Muscle of leg (tissue), 3 donors: ENCODE measurements at regions not wholly inside any gene's neighbourhood (a gene's known extent, or its start where the extent isn't known, plus 50 kb on each side); places are given as distances from the start of the nearest gene placed in this dataset.

Source experiments
- DNase-seq: peaks from one replicate; pipeline ENCODE4 v3.0.0; 2013
- H3K27ac ChIP-seq: one replicate; pipeline ENCODE4 v1.5.1; 2013; ENCODE audit warnings: mild to moderate bottlenecking, low read length, control low read depth
- H3K27me3 ChIP-seq: one replicate; pipeline ENCODE4 v1.6.1; 2013; ENCODE audit warnings: low read length; ENCODE audit not compliant: control insufficient read depth, insufficient read depth
- H3K36me3 ChIP-seq: one replicate; pipeline ENCODE4 v1.6.1; 2013; ENCODE audit warnings: low read length; ENCODE audit not compliant: control insufficient read depth, insufficient read depth
- H3K4me1 ChIP-seq: one replicate; pipeline ENCODE4 v1.6.1; 2013; ENCODE audit warnings: low read length; ENCODE audit not compliant: control insufficient read depth, insufficient read depth
- H3K4me3 ChIP-seq: one replicate; pipeline ENCODE4 v1.5.1; 2013; ENCODE audit warnings: low read length, control low read depth
- H3K9me3 ChIP-seq: replicated peaks from 2 replicates; pipeline ENCODE4 v1.6.1; 2013; ENCODE audit warnings: low read depth, low read length; ENCODE audit not compliant: control insufficient read depth
- WGBS: methylation state at CpG from one replicate; pipeline ENCODE4 v1.1.5; 2013; ENCODE audit warnings: missing lambda C conversion rate; ENCODE audit not compliant: insufficient coverage; 5-methylcytosine and 5-hydroxymethylcytosine counted together

DNA sequence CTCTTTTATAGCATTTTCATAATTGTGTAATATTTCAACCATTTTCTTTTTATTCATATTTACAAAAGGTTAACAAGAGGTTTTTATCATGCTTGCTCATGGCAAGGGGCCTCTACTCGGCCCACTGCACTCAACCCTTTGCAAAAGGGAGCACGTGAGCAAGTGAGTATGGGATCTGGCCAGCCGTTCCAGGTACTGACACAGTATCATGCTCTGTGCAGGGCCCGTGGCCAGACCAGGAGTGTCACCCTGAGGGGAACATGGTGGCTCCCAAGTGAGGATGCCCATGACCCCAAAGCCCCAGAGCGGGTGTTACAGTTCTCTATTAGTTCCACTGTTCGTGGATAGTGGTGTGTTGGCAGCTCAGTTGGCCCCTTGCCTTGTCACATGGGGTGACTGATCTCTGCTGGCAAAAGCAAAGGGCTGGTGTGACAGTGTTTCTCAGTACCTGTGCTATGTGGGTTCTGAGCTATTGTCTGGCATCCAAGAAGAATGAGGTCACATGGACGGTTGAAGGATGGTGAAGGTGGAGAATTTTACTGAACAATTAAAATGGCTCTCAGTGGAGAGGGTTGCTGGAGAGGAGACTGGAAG, 777.2 kb upstream of the ADAMTS5 start:
- DNase-seq: no peak
- H3K4me3 ChIP-seq: no peak overlapping the region
- WGBS: 83% methylated on average over 6 of the region's 7 CpGs

DNA sequence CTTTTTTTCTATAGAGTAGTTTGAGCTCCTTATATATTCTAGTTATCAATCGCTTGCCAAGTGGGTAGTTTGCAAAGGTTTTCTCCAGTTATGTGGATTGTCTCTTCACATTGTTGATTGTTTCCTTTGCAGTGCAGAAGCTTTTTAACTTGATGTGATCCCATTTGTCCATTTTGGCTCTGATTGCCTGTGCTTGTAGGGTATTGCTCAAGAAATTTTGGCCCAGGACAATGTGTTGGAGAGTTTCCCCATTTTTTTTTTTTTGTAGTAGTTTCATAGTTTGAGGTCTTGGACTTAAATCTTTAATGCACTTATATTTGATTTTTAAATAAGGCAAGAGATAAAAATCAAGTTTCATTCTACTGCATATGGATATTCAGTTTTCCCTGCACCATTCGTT, 774.8 kb upstream of the ADAMTS5 start:
- Histone ChIP-seq H3K9me3 (no peaks in the 10 kb centered on the region), H3K27me3 (no peaks in the 10 kb centered on the region), H3K4me3 (no peak overlapping the region), H3K27ac (no peak overlapping the region), H3K36me3 (no peaks in the 10 kb centered on the region), H3K4me1 (no peaks in the 10 kb centered on the region)
- no CpG with 5 or more reads among the region's 2 CpGs for WGBS
- DNase-seq: peak; percentile 87

More for the DNA sequence above, 777.2 kb upstream of the ADAMTS5 start:
- no peaks in the 10 kb centered on the region for H3K27me3 ChIP-seq
- no peaks in the 10 kb centered on the region for H3K4me1 ChIP-seq
- no peaks in the 10 kb centered on the region for H3K9me3 ChIP-seq
- no peaks in the 10 kb centered on the region for H3K36me3 ChIP-seq
- H3K27ac ChIP-seq: no peak overlapping the region

DNA sequence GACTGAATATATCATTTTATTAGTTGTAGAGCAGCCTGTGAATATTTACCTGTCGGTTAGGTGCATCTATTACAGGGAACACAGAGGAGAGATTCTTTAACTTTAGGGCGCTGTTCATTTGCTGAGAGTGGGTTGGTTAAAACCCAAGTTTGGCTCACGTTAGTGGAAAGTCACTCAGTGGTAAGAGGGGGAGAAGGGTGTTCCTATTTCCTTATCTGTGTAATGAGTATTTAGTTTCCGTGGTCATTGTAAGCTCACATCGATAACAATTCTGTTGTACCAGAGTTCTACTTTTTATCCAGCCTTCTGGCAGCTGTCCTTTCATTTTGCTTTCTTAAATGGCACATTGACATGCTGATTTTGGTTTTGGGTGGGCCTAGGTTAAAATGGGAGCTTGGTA, 773.2 kb upstream of the ADAMTS5 start:
- no peak for DNase-seq
- H3K4me3 ChIP-seq: no peak overlapping the region

DNA sequence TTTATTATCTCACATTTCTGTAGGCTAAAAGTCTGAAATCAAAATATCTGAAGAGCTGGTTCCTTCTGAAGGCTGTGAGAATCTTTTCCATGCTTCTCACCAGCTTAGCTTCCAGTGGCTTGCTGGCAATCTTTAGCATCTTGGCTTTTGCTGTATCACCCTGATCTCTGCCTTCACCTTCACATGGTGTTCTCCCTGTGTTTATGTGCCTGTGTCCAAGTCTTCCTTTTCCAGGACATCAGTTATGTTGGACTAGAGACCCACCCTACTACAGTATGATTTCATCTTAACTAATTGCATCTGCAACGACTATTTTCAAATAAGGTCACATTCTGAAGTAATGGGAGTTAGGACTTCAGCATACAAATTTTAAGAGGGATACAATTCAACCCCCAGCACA, 772.3 kb upstream of the ADAMTS5 start:
- DNase-seq: no peak
- H3K36me3 ChIP-seq: no peaks in the 10 kb centered on the region
- H3K4me1 ChIP-seq: no peaks in the 10 kb centered on the region
- no peak overlapping the region for H3K4me3 ChIP-seq
- WGBS: no CpG with 5 or more reads among the region's 1 CpG
- no peak overlapping the region for H3K27ac ChIP-seq
- no peaks in the 10 kb centered on the region for H3K9me3 ChIP-seq
- H3K27me3 ChIP-seq: no peaks in the 10 kb centered on the region

More for the DNA sequence above, 773.2 kb upstream of the ADAMTS5 start:
- Histone ChIP-seq H3K9me3 (no peaks in the 10 kb centered on the region), H3K27me3 (no peaks in the 10 kb centered on the region), H3K27ac (no peak overlapping the region), H3K36me3 (no peaks in the 10 kb centered on the region), H3K4me1 (no peaks in the 10 kb centered on the region)
- 100% methylated on average over 2 of the region's 5 CpGs for WGBS

DNA sequence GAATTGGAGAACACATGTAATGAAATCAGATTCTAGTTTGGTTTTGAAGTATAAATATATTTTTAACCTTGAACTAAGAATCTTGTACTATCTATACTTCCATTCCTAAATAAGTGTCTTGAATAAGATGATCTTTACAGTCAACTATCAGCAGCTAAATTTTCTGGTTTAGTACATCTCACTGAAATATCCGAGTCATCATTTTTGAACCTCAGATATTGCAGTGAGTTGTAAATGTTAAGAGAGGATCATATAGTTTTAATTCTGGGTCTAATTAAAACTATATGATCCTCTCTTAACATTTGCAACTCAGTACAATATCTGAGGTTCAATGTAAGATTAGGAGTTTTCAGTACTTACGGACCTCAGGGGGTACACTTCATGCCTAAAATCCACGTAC, 768.8 kb upstream of the ADAMTS5 start:
- Histone ChIP-seq H3K36me3 (no peaks in the 10 kb centered on the region), H3K9me3 (no peaks in the 10 kb centered on the region), H3K27me3 (no peaks in the 10 kb centered on the region), H3K4me1 (no peaks in the 10 kb centered on the region), H3K4me3 (no peak overlapping the region), H3K27ac (no peak overlapping the region)
- WGBS: 82% methylated on average over 1 of the region's 3 CpGs
- no peak for DNase-seq

DNA sequence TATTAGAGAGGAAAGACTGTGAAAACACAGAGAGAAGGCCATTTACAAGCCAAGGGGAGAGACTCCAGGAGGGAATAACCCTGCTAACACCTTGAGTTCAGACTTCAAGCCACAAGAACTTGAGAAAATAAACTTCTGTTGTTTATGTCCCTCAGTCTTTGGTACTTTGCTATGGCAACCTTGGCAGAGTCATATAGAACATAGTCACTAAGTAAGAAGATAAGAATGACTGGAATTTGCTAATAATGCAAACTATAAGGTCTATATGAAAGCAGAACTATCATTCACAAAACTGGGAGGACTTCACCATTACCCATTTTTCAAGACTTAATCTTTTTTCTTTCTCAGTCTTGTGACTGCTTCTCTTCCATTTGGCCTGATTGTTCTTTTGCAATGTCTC, 767.3 kb upstream of the ADAMTS5 start:
- Histone ChIP-seq H3K4me1 (no peaks in the 10 kb centered on the region), H3K9me3 (no peaks in the 10 kb centered on the region), H3K4me3 (no peak overlapping the region), H3K27ac (no peak overlapping the region), H3K27me3 (no peaks in the 10 kb centered on the region), H3K36me3 (no peaks in the 10 kb centered on the region)
- DNase-seq: peak; percentile 10

DNA sequence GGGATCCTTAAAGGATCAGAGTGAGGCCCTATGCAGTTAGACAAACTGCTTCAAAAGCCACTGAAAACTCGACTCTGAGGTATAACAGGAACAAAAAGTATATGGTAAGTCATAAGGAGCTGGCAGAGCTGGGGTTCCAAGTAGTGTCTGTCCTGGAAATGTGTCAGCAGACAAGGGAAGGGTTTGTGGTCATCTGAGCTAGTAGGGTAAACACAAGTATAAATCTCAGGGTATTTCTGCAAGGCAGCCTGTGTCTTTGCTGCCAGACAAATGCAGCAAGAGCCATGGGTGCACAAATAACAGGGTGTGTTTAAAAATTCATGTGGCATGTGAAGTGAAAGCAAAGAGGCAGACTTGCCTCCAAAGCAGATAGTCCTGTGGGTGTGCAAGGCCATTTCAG, 759.0 kb upstream of the ADAMTS5 start:
- 86% methylated on average over 1 of the region's 1 CpG for WGBS
- no peaks in the 10 kb centered on the region for H3K4me1 ChIP-seq
- H3K27me3 ChIP-seq: no peaks in the 10 kb centered on the region
- H3K9me3 ChIP-seq: peaks cover 2% of the 10 kb centered on the region
- H3K36me3 ChIP-seq: no peaks in the 10 kb centered on the region
- no peak for DNase-seq
- no peak overlapping the region for H3K4me3 ChIP-seq
- H3K27ac ChIP-seq: no peak overlapping the region

DNA sequence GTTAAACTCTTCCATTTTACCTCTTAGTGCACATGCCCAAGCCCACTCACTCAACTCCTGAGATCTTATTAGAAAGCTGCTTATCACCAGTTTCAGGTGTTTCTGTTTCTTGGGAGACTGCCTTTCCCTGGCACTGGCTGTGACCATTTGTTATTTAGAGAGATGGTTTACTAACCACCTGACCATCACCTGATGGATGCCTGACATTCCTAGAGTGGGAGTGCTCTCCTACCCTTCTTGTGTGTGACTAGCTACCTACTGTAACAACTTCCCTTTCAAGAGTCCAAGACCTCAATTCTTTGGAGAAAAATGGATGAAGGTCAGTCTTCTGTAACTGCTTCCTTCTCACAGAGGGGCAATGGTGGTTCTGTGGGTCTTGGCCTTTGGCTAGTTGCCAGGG, 755.2 kb upstream of the ADAMTS5 start:
- Histone ChIP-seq H3K27me3 (no peaks in the 10 kb centered on the region), H3K27ac (no peak overlapping the region), H3K4me1 (no peaks in the 10 kb centered on the region), H3K9me3 (peaks cover 2% of the 10 kb centered on the region), H3K4me3 (no peak overlapping the region), H3K36me3 (no peaks in the 10 kb centered on the region)
- no peak for DNase-seq

DNA sequence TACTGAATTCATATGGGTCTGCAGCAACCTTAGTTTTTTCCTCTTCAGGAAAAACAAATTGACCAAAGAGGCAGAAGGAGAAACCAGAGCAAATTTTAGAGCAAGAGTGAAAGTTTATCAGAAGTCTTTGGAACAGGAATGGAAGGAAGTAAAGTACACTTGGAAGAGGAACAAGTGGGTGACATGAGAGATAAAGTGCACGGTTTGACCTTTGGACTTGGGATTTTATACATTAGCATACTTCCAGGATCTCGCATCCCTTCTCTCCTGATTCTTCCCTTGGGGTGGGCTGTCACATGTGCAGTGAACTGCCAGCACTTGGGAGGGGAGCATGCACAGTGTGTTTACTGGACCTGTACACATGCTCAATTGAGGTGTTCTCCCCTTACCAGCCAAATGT, 754.8 kb upstream of the ADAMTS5 start:
- WGBS: no CpG with 5 or more reads among the region's 2 CpGs
- no peaks in the 10 kb centered on the region for H3K27me3 ChIP-seq
- H3K36me3 ChIP-seq: no peaks in the 10 kb centered on the region
- H3K27ac ChIP-seq: no peak overlapping the region
- no peak overlapping the region for H3K4me3 ChIP-seq
- no peaks in the 10 kb centered on the region for H3K4me1 ChIP-seq
- no peak for DNase-seq
- no peaks in the 10 kb centered on the region for H3K9me3 ChIP-seq

DNA sequence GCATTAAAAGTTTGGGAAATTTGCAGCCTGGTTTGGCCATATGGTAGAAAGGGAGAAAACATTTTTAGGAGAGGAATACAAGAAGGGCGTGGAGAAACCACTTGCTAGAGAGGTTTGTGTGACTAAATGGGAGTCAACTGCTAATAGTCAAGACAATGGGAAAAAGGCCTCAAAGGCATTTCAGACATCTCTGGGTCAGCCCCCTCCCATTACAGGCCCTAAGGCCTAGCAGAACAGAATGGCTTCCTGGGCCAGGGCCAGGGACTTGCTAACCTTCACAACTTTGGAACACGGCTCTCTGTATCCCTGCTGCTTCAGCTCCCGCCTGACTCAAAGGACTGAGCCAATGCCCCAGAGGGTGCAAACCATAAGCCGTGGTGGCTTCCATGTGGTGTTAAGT, 752.3 kb upstream of the ADAMTS5 start:
- no peak for DNase-seq
- WGBS: 88% methylated on average over 4 of the region's 4 CpGs
- Histone ChIP-seq H3K36me3 (no peaks in the 10 kb centered on the region), H3K4me3 (no peak overlapping the region), H3K27me3 (no peaks in the 10 kb centered on the region), H3K27ac (no peak overlapping the region), H3K4me1 (no peaks in the 10 kb centered on the region), H3K9me3 (no peaks in the 10 kb centered on the region)

DNA sequence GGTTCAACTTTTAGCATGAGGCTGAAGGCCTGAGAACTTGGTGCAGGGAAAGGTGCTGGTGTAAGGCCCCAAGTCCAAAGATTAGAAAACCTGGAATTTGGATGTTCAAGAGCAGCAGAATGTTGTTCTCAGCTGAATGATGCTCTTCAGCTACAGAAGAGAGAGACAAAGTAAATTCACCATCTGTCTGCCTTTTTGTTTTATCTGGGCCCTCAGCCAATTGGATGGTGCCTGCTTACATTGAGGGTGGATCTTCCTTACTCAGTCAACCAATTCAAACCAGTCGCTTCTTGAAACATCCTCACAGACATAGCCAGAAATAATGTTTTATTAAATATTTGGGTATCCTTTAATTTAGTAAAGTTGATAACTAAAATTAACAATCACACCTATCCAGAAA, 748.2 kb upstream of the ADAMTS5 start:
- Histone ChIP-seq H3K27ac (no peak overlapping the region), H3K36me3 (no peaks in the 10 kb centered on the region), H3K4me1 (no peaks in the 10 kb centered on the region), H3K4me3 (no peak overlapping the region), H3K27me3 (no peaks in the 10 kb centered on the region), H3K9me3 (no peaks in the 10 kb centered on the region)
- no peak for DNase-seq
- no CpG with 5 or more reads among the region's 1 CpG for WGBS
